NCI-H345 treated with DMSO at 0.1 percent for 48 hours (cell line): ENCODE measurements at regions not wholly inside any gene's neighbourhood (a gene's known extent, or its start where the extent isn't known, plus 50 kb on each side); places are given as distances from the start of the nearest gene placed in this dataset.

ENCODE experiments used
- DNase-seq: peaks from one replicate; lab custom pipeline; 2025; ENCODE audit not compliant: unreplicated experiment; lab: John Stamatoyannopoulos, UW

DNA sequence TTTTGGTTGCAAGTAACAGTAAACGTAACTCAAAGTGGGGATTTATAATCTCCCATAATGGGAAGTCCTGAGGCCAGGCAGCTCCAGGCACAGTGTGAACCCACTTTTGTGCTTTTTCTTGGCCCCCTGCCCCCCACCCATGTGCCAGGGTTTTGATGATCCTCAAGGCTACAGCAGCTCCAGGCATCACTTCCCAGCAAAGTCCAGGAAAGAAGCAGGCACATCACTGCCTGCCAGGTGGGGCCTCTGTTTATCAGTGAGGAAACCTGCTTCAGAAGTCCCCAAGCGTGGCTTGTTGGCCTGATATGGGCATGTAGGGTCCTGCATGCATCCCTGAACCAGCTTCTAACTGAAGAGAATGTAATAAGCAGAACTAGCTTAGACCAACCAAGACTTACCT is 299.2 kb upstream of the SKOR2 start:
- DNase-seq, result no peak

GRCh38 chr18:47549021-47549540 is 297.6 kb upstream of the SKOR2 start:
- no peak for DNase-seq

DNA sequence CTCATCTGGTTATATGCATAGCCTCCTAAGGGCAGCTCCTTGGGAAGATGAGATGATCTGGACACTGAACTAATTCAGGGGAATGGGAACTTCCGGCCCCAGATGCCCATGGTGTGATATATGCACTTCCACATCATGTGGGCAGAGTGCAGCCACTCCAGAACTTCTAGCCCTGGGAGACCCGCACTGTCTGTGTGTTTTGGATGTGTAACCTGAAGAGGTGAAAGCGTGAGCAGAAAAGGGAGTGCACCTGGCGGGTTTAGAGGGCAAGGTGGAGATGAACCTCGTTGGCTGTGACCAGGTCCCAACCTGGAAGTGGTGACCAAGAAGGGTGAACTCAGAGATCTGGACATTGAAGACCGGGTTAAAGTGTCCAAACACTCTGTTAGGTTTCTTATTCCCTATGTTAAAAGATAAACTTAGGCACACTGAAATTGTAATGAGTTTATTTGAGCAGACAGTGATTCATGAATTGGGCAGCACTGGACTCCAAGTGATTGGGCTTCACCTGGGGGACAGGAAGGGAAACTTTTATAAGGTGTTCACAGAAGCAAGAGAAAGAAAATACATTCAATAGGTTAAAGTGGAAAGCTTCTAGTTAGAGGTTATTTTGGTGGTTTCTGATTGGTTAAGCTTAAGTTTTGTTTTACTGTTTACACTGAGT is 296.2 kb upstream of the SKOR2 start:
- DNase-seq, result no peak

DNA sequence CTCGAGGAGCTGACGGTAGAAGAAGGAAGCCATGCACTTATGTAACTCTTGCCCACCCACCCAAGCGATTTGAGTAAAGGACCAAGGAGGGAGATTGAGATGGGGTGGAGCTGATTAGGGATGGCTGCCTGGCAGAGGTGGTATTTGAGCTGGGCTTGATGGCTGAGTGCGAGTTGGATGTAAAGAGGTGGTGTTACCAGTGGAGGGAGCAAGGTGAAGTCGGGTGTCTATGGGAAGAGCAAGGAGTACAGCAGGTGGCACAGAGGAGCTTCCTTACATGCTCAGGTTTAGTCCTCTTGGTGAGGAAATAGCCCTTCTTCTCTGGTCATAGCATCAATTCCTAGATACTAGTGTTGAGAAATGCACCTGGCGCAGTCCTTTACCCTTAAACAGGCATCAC is 294.2 kb upstream of the SKOR2 start:
- DNase-seq, result no peak

GRCh38 chr18:47543080-47543479 is 291.6 kb upstream of the SKOR2 start:
- DNase-seq, result no peak

DNA sequence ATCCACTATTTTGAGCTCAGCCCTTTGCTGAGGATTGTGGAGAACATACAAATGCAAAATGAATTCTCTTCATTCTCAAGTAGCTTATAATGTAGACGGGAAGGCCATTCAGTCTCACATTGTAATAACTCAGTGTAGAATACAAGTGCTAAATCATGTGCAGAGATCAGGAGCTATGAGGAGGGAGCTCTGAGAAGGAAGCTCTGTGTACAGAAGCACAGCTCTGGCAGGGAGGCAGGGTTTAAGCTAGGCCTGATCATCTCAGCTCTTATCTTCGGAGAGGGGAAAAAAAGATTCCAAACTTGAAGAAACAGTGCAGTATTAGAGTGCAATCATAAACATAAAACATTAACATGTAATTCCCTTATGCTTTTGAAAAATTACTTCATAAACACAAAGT is 291.1 kb upstream of the SKOR2 start:
- no peak for DNase-seq

GRCh38 chr18:47531717-47532116 is 280.3 kb upstream of the SKOR2 start:
- DNase-seq, result no peak

GRCh38 chr18:47530695-47531094 is 279.2 kb upstream of the SKOR2 start:
- DNase-seq, result no peak

GRCh38 chr18:47528343-47528742 is 276.9 kb upstream of the SKOR2 start:
- DNase-seq, result no peak

- DNase-seq, result no peak
These were observed 274.7 kb upstream of the SKOR2 start for GRCh38 chr18:47526147-47526546.

GRCh38 chr18:47522359-47522758 is 270.9 kb upstream of the SKOR2 start:
- DNase-seq, result no peak

DNA sequence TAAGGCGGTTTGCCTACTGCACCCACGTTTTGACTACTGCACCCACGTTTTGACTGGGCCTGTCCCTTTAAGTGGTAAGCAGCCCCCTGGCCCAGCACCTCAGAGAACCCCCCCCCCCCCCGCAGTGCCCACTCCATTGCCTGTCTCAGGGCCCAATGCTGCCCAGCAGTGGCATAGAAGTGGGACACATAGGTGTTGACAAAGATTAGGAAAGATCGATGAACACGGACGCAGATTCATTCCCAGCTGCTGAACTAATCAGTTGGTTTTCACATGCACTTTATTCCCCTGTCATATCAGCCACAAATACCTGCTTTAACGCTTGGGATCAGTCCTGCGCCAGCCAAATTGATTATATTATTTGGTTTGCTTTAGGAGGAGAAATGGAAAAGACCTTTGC is 268.8 kb upstream of the SKOR2 start:
- no peak for DNase-seq

GRCh38 chr18:47519706-47520105 is 268.2 kb upstream of the SKOR2 start:
- no peak for DNase-seq

GRCh38 chr18:47519277-47519676 is 267.8 kb upstream of the SKOR2 start:
- no peak for DNase-seq

- DNase-seq, result no peak
These were observed 262.2 kb upstream of the SKOR2 start for GRCh38 chr18:47513614-47514013.

DNA sequence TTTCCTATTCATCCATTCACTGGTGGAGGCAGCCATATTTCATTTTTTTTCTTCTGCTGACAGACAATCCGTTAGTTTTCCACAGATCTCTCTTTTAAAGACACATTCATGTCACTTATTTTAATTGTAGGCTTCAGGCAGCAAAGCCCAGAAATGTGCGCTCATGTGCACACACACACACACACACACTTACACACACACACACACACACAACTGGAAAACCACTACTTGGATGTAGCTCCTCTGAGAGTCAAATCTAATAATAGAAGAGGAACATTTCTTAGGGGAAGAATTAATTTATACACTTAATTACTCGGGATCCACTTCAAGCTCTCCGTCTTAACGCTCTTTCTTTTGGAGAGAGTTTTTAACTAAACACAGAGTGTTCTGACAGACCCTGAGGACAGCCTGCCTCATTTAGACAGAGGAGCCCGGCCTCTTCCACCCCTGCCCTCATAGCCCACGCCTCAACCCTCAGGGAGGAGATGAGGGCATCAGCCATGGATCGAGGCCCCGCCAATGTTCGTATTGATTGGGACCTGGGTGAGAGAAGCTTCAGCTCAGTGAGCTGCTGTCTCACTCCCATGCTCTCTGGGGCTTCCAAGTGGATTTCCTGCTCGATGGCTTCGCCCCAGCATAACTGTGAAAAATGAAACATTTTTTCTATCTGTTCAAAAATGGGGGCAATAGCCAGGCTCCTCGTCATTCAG is 261.4 kb upstream of the SKOR2 start:
- DNase-seq, result no peak

- no peak for DNase-seq
These were observed 260.6 kb upstream of the SKOR2 start for GRCh38 chr18:47512056-47512455.

- DNase-seq, result no peak
These were observed 259.4 kb upstream of the SKOR2 start for GRCh38 chr18:47510831-47511230.

- DNase-seq, result no peak
These were observed 256.2 kb upstream of the SKOR2 start for GRCh38 chr18:47507651-47508050.

GRCh38 chr18:47506897-47507296 is 255.4 kb upstream of the SKOR2 start:
- DNase-seq, result no peak

- no peak for DNase-seq
These were observed 250.5 kb upstream of the SKOR2 start for GRCh38 chr18:47501946-47502345.

- no peak for DNase-seq
These were observed 249.5 kb upstream of the SKOR2 start for GRCh38 chr18:47500930-47501329.

DNA sequence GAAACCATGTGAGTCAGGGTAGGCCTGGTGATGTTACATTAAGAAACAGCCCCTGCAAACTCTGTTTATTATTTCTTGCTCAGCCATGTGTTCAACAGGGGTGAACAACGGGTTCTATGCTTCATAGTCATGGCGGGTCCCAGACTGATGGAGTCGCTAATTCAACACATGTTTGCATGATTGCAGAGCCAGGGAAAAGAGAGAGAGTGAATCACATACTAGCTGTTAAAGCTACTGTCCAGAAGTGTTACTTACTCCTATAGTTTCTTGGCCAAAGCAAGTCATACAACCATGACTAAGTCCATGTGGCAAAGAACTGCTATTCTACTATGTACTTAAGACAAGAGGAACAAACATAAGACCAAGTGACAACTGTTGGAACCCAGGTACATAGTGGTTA is 241.2 kb upstream of the SKOR2 start:
- DNase-seq, result no peak
